Large intestine (tissue), 3 donors: ENCODE measurements at regions not wholly inside any gene's neighbourhood (a gene's known extent, or its start where the extent isn't known, plus 50 kb on each side); places are given as distances from the start of the nearest gene placed in this dataset.

Experiments used
- DNase-seq, 2 donors: peaks; one replicate each; pipeline versions ENCODE4 v3.0.0 to v3.0.0-alpha.2; 2013
- H3K27ac ChIP-seq: one replicate; pipeline ENCODE4 v1.5.1; 2013; ENCODE audit warnings: low read length
- H3K27me3 ChIP-seq: 2 replicates; pipeline ENCODE4 v1.6.1; 2013; ENCODE audit warnings: low read length; ENCODE audit not compliant: control insufficient read depth, insufficient read depth
- H3K36me3 ChIP-seq: 2 replicates; pipeline ENCODE4 v1.6.1; 2013; ENCODE audit warnings: low read length; ENCODE audit not compliant: control insufficient read depth, insufficient read depth
- H3K4me1 ChIP-seq: one replicate; pipeline ENCODE4 v1.6.1; 2013; ENCODE audit warnings: low read length; ENCODE audit not compliant: control insufficient read depth, insufficient read depth
- H3K4me3 ChIP-seq: one replicate; pipeline ENCODE4 v1.5.1; 2013; ENCODE audit warnings: low read length
- H3K9me3 ChIP-seq: one replicate; pipeline ENCODE4 v1.6.1; 2013; ENCODE audit warnings: mild to moderate bottlenecking, low read depth, low read length, moderate library complexity; ENCODE audit not compliant: control insufficient read depth
- WGBS: methylation state at CpG from one replicate; pipeline ENCODE4 v1.1.5; 2013; ENCODE audit warnings: low lambda C conversion rate; ENCODE audit not compliant: insufficient coverage; 5-methylcytosine and 5-hydroxymethylcytosine counted together

- H3K9me3 ChIP-seq = no peaks in the 10 kb centered on the region
- no peak overlapping the region for H3K4me3 ChIP-seq
- no peaks in the 10 kb centered on the region for H3K36me3 ChIP-seq
- WGBS = no CpG with 5 or more reads among the region's 3 CpGs
- H3K4me1 ChIP-seq = no peaks in the 10 kb centered on the region
- no peak overlapping the region for H3K27ac ChIP-seq
- no peaks in the 10 kb centered on the region for H3K27me3 ChIP-seq
- DNase-seq = no peak
Measured at GRCh38 chr15:101565377-101565776, 75.9 kb upstream of the PCSK6 start.

- Histone ChIP-seq H3K36me3 (no peaks in the 10 kb centered on the region), H3K27ac (no peak overlapping the region), H3K4me3 (no peak overlapping the region), H3K27me3 (no peaks in the 10 kb centered on the region), H3K4me1 (no peaks in the 10 kb centered on the region), H3K9me3 (no peaks in the 10 kb centered on the region)
- no peak for DNase-seq
- 67% methylated on average over 1 of the region's 4 CpGs for WGBS
Measured at GRCh38 chr15:101563176-101563796, 73.8 kb upstream of the PCSK6 start.

- Histone ChIP-seq H3K27me3 (no peaks in the 10 kb centered on the region), H3K27ac (no peak overlapping the region), H3K36me3 (no peaks in the 10 kb centered on the region), H3K4me3 (no peak overlapping the region), H3K4me1 (no peaks in the 10 kb centered on the region), H3K9me3 (no peaks in the 10 kb centered on the region)
- no peak for DNase-seq
- WGBS = 73% methylated on average over 5 of the region's 22 CpGs
Measured at GRCh38 chr15:101562428-101563059, 73.0 kb upstream of the PCSK6 start.

GRCh38 chr15:101561584-101561906 is 72.0 kb upstream of the PCSK6 start:
- H3K27ac ChIP-seq = no peak overlapping the region
- no CpG with 5 or more reads among the region's 15 CpGs for WGBS
- no peaks in the 10 kb centered on the region for H3K36me3 ChIP-seq
- no peak overlapping the region for H3K4me3 ChIP-seq
- no peaks in the 10 kb centered on the region for H3K4me1 ChIP-seq
- H3K27me3 ChIP-seq = peaks cover 4% of the 10 kb centered on the region
- no peak for DNase-seq
- H3K9me3 ChIP-seq = no peaks in the 10 kb centered on the region

- DNase-seq = no peak
- Histone ChIP-seq H3K9me3 (no peaks in the 10 kb centered on the region), H3K27ac (no peak overlapping the region), H3K36me3 (no peaks in the 10 kb centered on the region), H3K4me3 (no peak overlapping the region), H3K4me1 (no peaks in the 10 kb centered on the region), H3K27me3 (peaks cover 4% of the 10 kb centered on the region)
- 94% methylated on average over 3 of the region's 11 CpGs for WGBS
Measured at GRCh38 chr15:101560722-101561583, 71.4 kb upstream of the PCSK6 start.

GRCh38 chr15:101559952-101560351 is 70.4 kb upstream of the PCSK6 start:
- Histone ChIP-seq H3K4me3 (no peak overlapping the region), H3K4me1 (no peaks in the 10 kb centered on the region), H3K27ac (no peak overlapping the region), H3K9me3 (no peaks in the 10 kb centered on the region), H3K36me3 (no peaks in the 10 kb centered on the region), H3K27me3 (peaks cover 4% of the 10 kb centered on the region)
- no CpG with 5 or more reads among the region's 6 CpGs for WGBS
- no peak for DNase-seq

GRCh38 chr15:101558221-101558941 is 68.9 kb upstream of the PCSK6 start:
- 100% methylated on average over 1 of the region's 12 CpGs for WGBS
- Histone ChIP-seq H3K4me1 (no peaks in the 10 kb centered on the region), H3K9me3 (no peaks in the 10 kb centered on the region), H3K27me3 (peaks cover 4% of the 10 kb centered on the region), H3K36me3 (no peaks in the 10 kb centered on the region), H3K4me3 (no peak overlapping the region), H3K27ac (no peak overlapping the region)
- no peak for DNase-seq

- Histone ChIP-seq H3K9me3 (no peaks in the 10 kb centered on the region), H3K27ac (no peak overlapping the region), H3K27me3 (peaks cover 4% of the 10 kb centered on the region), H3K4me1 (no peaks in the 10 kb centered on the region), H3K4me3 (no peak overlapping the region), H3K36me3 (no peaks in the 10 kb centered on the region)
- DNase-seq = no peak
- WGBS = no CpG with 5 or more reads among the region's 16 CpGs
Measured at GRCh38 chr15:101556273-101556672, 66.8 kb upstream of the PCSK6 start.

GRCh38 chr15:101554115-101554915 is 64.8 kb upstream of the PCSK6 start:
- Histone ChIP-seq H3K27ac (no peak overlapping the region), H3K36me3 (no peaks in the 10 kb centered on the region), H3K4me3 (no peak overlapping the region), H3K27me3 (peaks cover 4% of the 10 kb centered on the region), H3K9me3 (no peaks in the 10 kb centered on the region), H3K4me1 (no peaks in the 10 kb centered on the region)
- WGBS = 80% methylated on average over 2 of the region's 25 CpGs
- DNase-seq = no peak
